ENCODE measurements at regions not wholly inside any gene's neighbourhood (a gene's known extent, or its start where the extent isn't known, plus 50 kb on each side); places are given as distances from the start of the nearest gene placed in this dataset.

DNA sequence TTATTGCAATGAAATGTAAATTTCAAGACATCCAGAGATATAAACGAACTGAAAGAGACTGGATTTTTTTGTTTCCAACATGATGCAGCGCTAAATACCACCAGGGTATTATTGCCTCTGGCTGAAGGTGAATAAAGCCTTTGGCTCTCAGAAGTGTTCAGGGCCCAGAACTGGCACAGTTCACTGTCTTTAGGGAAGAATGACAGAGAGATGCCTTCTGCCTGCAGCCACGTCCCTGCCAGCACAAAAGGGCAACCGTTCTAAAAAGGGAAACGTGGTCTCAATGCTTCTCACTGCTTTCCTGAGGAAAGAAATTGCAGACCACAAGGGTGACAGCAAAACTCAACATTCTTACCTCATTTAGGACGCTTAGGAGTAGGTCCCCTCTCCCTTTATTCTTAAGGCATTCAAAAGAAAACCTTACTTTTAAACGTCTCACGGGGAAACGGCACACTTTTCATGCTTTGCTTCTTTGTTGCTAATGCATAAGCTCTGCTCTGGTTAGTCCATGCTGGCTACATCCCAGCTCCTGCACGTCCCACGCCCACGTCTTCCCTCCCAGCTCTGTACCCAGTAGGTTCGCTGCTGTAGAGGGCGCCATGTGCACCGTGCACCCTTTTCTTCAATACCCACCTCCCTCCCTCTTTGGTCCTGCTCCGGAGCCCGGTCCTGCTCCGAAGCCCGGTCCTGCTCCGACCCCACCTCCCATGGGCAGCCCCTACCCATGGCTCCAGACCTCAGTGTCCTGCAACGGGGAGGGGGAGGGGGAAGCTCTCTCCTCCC lies 171.0 kb downstream of the HRH4 start:
- TF ChIP-seq, protein P1, sequence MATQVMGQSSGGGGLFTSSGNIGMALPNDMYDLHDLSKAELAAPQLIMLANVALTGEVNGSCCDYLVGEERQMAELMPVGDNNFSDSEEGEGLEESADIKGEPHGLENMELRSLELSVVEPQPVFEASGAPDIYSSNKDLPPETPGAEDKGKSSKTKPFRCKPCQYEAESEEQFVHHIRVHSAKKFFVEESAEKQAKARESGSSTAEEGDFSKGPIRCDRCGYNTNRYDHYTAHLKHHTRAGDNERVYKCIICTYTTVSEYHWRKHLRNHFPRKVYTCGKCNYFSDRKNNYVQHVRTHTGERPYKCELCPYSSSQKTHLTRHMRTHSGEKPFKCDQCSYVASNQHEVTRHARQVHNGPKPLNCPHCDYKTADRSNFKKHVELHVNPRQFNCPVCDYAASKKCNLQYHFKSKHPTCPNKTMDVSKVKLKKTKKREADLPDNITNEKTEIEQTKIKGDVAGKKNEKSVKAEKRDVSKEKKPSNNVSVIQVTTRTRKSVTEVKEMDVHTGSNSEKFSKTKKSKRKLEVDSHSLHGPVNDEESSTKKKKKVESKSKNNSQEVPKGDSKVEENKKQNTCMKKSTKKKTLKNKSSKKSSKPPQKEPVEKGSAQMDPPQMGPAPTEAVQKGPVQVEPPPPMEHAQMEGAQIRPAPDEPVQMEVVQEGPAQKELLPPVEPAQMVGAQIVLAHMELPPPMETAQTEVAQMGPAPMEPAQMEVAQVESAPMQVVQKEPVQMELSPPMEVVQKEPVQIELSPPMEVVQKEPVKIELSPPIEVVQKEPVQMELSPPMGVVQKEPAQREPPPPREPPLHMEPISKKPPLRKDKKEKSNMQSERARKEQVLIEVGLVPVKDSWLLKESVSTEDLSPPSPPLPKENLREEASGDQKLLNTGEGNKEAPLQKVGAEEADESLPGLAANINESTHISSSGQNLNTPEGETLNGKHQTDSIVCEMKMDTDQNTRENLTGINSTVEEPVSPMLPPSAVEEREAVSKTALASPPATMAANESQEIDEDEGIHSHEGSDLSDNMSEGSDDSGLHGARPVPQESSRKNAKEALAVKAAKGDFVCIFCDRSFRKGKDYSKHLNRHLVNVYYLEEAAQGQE (IDR thresholded peaks at IDR 0.05; ENCODE audit: insufficient read depth in 1 of 2, low read depth in 2 of 2, low read length in 2 of 2), result no peak
- TF ChIP-seq TAF1 (IDR thresholded peaks at IDR 0.05; ENCODE audit: borderline replicate concordance, insufficient read depth, low read length), result no peak

DNA sequence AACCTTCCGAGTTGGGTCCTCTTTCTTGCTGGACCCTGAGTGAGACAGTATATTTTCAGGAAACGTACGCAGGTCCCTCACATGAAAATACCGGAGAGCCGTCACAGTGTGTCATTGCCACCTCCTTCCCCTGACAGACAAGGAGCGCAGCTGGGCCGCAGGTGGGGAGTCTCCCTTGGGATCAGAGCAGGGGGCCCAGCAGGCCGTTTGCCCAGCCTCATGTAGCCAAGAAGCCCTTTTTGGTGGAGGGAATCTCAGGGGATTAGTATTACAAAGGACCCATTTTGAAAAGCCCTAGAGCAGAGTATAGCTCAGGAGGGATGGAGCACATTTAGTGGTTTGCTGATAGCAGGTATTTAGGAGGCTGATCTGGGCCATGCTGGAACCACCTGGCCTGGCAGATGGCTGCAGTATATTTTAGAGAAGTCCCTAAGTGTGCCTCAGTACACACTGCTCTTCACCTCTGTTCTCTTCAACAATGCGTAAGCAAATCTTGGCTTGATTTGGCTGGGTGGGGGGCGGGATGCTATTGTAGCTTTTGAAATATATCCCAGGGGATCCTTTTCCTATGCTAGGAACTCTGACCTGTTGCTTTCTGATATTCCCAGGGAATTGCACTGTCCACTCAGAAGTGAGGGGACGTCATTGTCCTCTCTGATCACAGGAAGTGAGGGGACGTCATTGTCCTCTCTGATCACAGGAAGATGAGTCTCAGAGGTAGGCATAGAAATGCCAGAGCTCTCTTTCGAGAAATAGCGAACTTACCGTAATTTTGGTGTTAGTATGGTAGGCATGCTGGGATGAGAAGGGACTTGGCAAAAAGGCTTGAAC lies 171.9 kb downstream of the HRH4 start:
- no peak for TF ChIP-seq FOXP2 (optimal IDR thresholded peaks at IDR 0.05; ENCODE audit: borderline replicate concordance, extremely low read depth, extremely low read length, insufficient read depth)
- TF ChIP-seq, protein P1 (IDR thresholded peaks at IDR 0.05; ENCODE audit: insufficient read depth in 1 of 2, low read depth in 2 of 2, low read length in 2 of 2), result no peak
- TF ChIP-seq POLR2AphosphoS5 (IDR thresholded peaks at IDR 0.05; ENCODE audit: low read depth, low read length), result no peak
- no peak for TF ChIP-seq TAF1 (IDR thresholded peaks at IDR 0.05; ENCODE audit: borderline replicate concordance, insufficient read depth, low read length)
- no peak for TF ChIP-seq SIN3A (IDR thresholded peaks at IDR 0.05; ENCODE audit: borderline replicate concordance, insufficient read depth, low read length)

GRCh38 chr18:24633121-24633520 lies 172.7 kb downstream of the HRH4 start:
- TF ChIP-seq, protein P1 (IDR thresholded peaks at IDR 0.05; ENCODE audit: insufficient read depth in 1 of 2, low read depth in 2 of 2, low read length in 2 of 2), result no peak
- no peak for TF ChIP-seq TAF1 (IDR thresholded peaks at IDR 0.05; ENCODE audit: borderline replicate concordance, insufficient read depth, low read length)
- TF ChIP-seq POLR2AphosphoS5 (IDR thresholded peaks at IDR 0.05; ENCODE audit: low read depth, low read length), result no peak
- no peak for TF ChIP-seq FOXP2 (optimal IDR thresholded peaks at IDR 0.05; ENCODE audit: borderline replicate concordance, extremely low read depth, extremely low read length, insufficient read depth)
- no peak for TF ChIP-seq SIN3A (IDR thresholded peaks at IDR 0.05; ENCODE audit: borderline replicate concordance, insufficient read depth, low read length)

DNA sequence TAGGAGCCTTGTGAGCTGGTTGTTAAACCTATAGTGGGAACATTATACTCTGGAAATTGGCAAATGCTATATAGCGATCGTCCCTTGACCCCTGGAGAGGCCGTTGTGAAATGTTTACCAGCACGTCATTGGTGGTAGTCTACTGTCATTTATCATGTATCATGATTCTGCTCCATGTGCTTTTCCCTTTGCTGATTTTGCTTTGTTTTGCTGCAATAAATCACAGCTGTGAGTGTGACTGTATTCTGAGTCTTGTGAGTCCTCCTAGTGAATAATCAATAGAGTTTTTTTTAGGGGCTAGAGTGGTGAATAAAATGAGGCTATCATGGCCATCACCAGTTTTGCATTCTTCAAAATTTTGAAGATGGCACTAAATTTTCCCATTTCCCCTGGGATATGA lies 189.1 kb downstream of the HRH4 start:
- TF ChIP-seq POLR2AphosphoS5 (IDR thresholded peaks at IDR 0.05; ENCODE audit: low read depth, low read length) (no peak), FOXP2 (optimal IDR thresholded peaks at IDR 0.05; ENCODE audit: borderline replicate concordance, extremely low read depth, extremely low read length, insufficient read depth) (no peak), SIN3A (IDR thresholded peaks at IDR 0.05; ENCODE audit: borderline replicate concordance, insufficient read depth, low read length) (no peak), TAF1 (IDR thresholded peaks at IDR 0.05; ENCODE audit: borderline replicate concordance, insufficient read depth, low read length) (no peak)
- TF ChIP-seq, protein P1 (IDR thresholded peaks at IDR 0.05; ENCODE audit: insufficient read depth in 1 of 2, low read depth in 2 of 2, low read length in 2 of 2), result no peak
